SK-N-SH treated with all-trans-retinoic acid at 6 μM for 48 hours (cell line): ENCODE measurements at regions not wholly inside any gene's neighbourhood (a gene's known extent, or its start where the extent isn't known, plus 50 kb on each side); places are given as distances from the start of the nearest gene placed in this dataset.

Experiments used
- ATAC-seq: fragments of 200-7000 bp; cut with Tn5 transposase; 3 replicates; pipeline ENCODE4 v1.9.1; 2020; ENCODE audit warnings: mild to moderate bottlenecking, moderate library complexity
- ARNTL ChIP-seq: fragments of 450-650 bp; formaldehyde crosslinking; IDR thresholded peaks from 2 replicates; pipeline ENCODE4 v1.5.0; 2020; ENCODE audit warnings: low read depth, mild to moderate bottlenecking, moderate library complexity, borderline replicate concordance
- BACH2 ChIP-seq: fragments of 250-450 bp; sonication (Bioruptor Pico); IDR thresholded peaks from 2 replicates; pipeline ENCODE4 v1.9.0; 2021; ENCODE audit warnings: mild to moderate bottlenecking, borderline replicate concordance
- CREB5 ChIP-seq: fragments of 250-450 bp; sonication (Bioruptor Pico); IDR thresholded peaks from 2 replicates; pipeline ENCODE4 v1.5.1; 2020; ENCODE audit warnings: low read depth, mild to moderate bottlenecking, moderate library complexity
- CSDC2 ChIP-seq: fragments of 250-450 bp; sonication (Bioruptor Pico); IDR thresholded peaks from 2 replicates; pipeline ENCODE4 v1.5.0; 2020; ENCODE audit warnings: mild to moderate bottlenecking, moderate library complexity
- ESRRG ChIP-seq: fragments of 250-450 bp; sonication (Bioruptor Pico); IDR thresholded peaks from 2 replicates; pipeline ENCODE4 v1.6.1; 2021; ENCODE audit warnings: mild to moderate bottlenecking
- GLIS3 ChIP-seq: fragments of 250-450 bp; sonication (Bioruptor Pico); IDR thresholded peaks from 2 replicates; pipeline ENCODE4 v1.5.0; 2020; ENCODE audit warnings: mild to moderate bottlenecking, moderate library complexity
- ISL1 ChIP-seq: fragments of 250-450 bp; sonication (Bioruptor Pico); IDR thresholded peaks from 2 replicates; pipeline ENCODE4 v2.1.2; 2022; ENCODE audit warnings: mild to moderate bottlenecking, moderate library complexity
- OSR1 ChIP-seq: fragments of 250-450 bp; sonication (Bioruptor Pico); IDR thresholded peaks from 2 replicates; pipeline ENCODE4 v1.8.0; 2022; ENCODE audit warnings: moderate library complexity, mild to moderate bottlenecking, inconsistent platforms
- PATZ1 ChIP-seq: fragments of 250-450 bp; sonication (Bioruptor Pico); IDR thresholded peaks from 2 replicates; pipeline ENCODE4 v1.8.0; 2020; ENCODE audit warnings: mild to moderate bottlenecking, moderate library complexity, borderline replicate concordance
- PPARA ChIP-seq: fragments of 250-450 bp; sonication (Bioruptor Pico); IDR thresholded peaks from 2 replicates; pipeline ENCODE4 v1.5.0; 2020; ENCODE audit warnings: mild to moderate bottlenecking, borderline replicate concordance
- RARB ChIP-seq: fragments of 250-450 bp; sonication (Bioruptor Pico); IDR thresholded peaks from 2 replicates; pipeline ENCODE4 v1.8.0; 2021; ENCODE audit warnings: mild to moderate bottlenecking, moderate library complexity
- SNAI2 ChIP-seq: fragments of 250-450 bp; sonication (Bioruptor Pico); IDR thresholded peaks from 2 replicates; pipeline ENCODE4 v1.5.0; 2020; ENCODE audit warnings: mild to moderate bottlenecking, moderate library complexity
- TCF4 ChIP-seq: fragments of 250-450 bp; sonication (Bioruptor Pico); IDR thresholded peaks from 2 replicates; pipeline ENCODE4 v1.8.0; 2021; ENCODE audit warnings: mild to moderate bottlenecking, moderate library complexity, borderline replicate concordance
- TOX ChIP-seq: fragments of 250-450 bp; sonication (Bioruptor Pico); IDR thresholded peaks from 2 replicates; pipeline ENCODE4 v1.8.0; 2021; ENCODE audit warnings: mild to moderate bottlenecking, moderate library complexity, borderline replicate concordance
- TSHZ2 ChIP-seq: fragments of 250-450 bp; sonication (Bioruptor Pico); IDR thresholded peaks from 2 replicates; pipeline ENCODE4 v1.5.0; 2020; ENCODE audit warnings: mild to moderate bottlenecking, moderate library complexity
- ZC3H10 ChIP-seq: fragments of 250-450 bp; sonication (Bioruptor Pico); IDR thresholded peaks from 2 replicates; pipeline ENCODE4 v1.5.1; 2021; ENCODE audit warnings: mild to moderate bottlenecking, moderate library complexity
- ZFP3 ChIP-seq: fragments of 250-450 bp; sonication (Bioruptor Pico); IDR thresholded peaks from 2 replicates; pipeline ENCODE4 v1.5.0; 2020; ENCODE audit warnings: mild to moderate bottlenecking, moderate library complexity
- ZFP30 ChIP-seq: fragments of 450-650 bp; formaldehyde crosslinking; IDR thresholded peaks from 2 replicates; pipeline ENCODE4 v1.5.0; 2022; ENCODE audit warnings: mild to moderate bottlenecking, moderate library complexity
- ZNF565 ChIP-seq: fragments of 450-650 bp; formaldehyde crosslinking; conservative IDR thresholded peaks from 2 replicates; pipeline ENCODE4 v1.5.0; 2020; ENCODE audit warnings: low read depth, mild to moderate bottlenecking, moderate library complexity
- ZNF70 ChIP-seq: fragments of 450-650 bp; formaldehyde crosslinking; IDR thresholded peaks from 2 replicates; pipeline ENCODE4 v1.5.0; 2020; ENCODE audit warnings: mild to moderate bottlenecking, moderate library complexity
- ZNF8 ChIP-seq: fragments of 450-650 bp; formaldehyde crosslinking; IDR thresholded peaks from 2 replicates; pipeline ENCODE4 v1.5.0; 2020; ENCODE audit warnings: mild to moderate bottlenecking, moderate library complexity
- TF ChIP-seq, protein P1 (sequence below): fragments of 250-450 bp; sonication (Bioruptor Pico); IDR thresholded peaks from 2 replicates; pipeline ENCODE4 v1.8.0; 2021; ENCODE audit warnings: low read depth, mild to moderate bottlenecking, moderate library complexity, borderline replicate concordance
- TF ChIP-seq, protein P2 (sequence below): fragments of 250-450 bp; sonication (Bioruptor Pico); IDR thresholded peaks from 2 replicates; pipeline ENCODE4 v1.5.1; 2021; ENCODE audit warnings: mild to moderate bottlenecking, moderate library complexity

DNA sequence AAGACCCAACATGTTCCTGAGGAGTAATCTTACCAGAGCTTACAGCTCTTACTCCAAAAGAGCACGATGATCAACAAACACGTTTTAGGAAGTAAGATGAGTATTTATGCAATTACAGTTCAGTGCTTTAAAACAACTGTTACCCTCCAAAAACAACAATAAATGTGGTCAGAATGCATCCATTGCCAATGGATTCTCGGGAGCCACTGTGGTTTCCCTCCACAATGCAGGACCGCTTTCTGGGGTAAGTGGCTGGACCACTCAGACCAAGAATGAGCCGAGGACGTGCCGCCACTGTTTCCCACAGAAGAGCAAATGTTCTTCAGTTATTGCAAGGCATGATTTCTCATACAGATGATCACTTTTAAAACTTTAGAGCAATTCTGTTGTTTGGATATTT lies 232.3 kb upstream of the MKLN1 start:
- no peak for ATAC-seq
- no peak for TF ChIP-seq ZNF8
- no peak for TF ChIP-seq PATZ1
- no peak for TF ChIP-seq PPARA (CRISPR knock-in tag)
- no peak for TF ChIP-seq TSHZ2 (CRISPR knock-in tag)
- no peak for TF ChIP-seq CREB5 (CRISPR knock-in tag)
- TF ChIP-seq ARNTL (CRISPR knock-in tag), result no peak
- no peak for TF ChIP-seq ZNF565 (CRISPR knock-in tag)
- no peak for TF ChIP-seq SNAI2 (CRISPR knock-in tag)
- TF ChIP-seq BACH2 (CRISPR knock-in tag), result no peak
- no peak for TF ChIP-seq ZNF70
- TF ChIP-seq RARB, result no peak
- no peak for TF ChIP-seq ESRRG (CRISPR knock-in tag)
- no peak for TF ChIP-seq TOX (CRISPR knock-in tag)
- TF ChIP-seq, protein P1, sequence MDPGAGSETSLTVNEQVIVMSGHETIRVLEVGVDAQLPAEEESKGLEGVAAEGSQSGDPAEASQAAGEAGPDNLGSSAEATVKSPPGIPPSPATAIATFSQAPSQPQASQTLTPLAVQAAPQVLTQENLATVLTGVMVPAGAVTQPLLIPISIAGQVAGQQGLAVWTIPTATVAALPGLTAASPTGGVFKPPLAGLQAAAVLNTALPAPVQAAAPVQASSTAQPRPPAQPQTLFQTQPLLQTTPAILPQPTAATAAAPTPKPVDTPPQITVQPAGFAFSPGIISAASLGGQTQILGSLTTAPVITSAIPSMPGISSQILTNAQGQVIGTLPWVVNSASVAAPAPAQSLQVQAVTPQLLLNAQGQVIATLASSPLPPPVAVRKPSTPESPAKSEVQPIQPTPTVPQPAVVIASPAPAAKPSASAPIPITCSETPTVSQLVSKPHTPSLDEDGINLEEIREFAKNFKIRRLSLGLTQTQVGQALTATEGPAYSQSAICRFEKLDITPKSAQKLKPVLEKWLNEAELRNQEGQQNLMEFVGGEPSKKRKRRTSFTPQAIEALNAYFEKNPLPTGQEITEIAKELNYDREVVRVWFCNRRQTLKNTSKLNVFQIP (CRISPR knock-in tag), result no peak
- no peak for TF ChIP-seq ISL1 (CRISPR knock-in tag)
- TF ChIP-seq ZC3H10, result no peak
- no peak for TF ChIP-seq ZFP30 (CRISPR knock-in tag)
- TF ChIP-seq, protein P2, sequence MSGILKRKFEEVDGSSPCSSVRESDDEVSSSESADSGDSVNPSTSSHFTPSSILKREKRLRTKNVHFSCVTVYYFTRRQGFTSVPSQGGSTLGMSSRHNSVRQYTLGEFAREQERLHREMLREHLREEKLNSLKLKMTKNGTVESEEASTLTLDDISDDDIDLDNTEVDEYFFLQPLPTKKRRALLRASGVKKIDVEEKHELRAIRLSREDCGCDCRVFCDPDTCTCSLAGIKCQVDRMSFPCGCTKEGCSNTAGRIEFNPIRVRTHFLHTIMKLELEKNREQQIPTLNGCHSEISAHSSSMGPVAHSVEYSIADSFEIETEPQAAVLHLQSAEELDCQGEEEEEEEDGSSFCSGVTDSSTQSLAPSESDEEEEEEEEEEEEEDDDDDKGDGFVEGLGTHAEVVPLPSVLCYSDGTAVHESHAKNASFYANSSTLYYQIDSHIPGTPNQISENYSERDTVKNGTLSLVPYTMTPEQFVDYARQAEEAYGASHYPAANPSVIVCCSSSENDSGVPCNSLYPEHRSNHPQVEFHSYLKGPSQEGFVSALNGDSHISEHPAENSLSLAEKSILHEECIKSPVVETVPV, result no peak
- TF ChIP-seq OSR1, result no peak

- ATAC-seq, result no peak
- no peak for TF ChIP-seq GLIS3 (CRISPR knock-in tag)
- TF ChIP-seq ESRRG (CRISPR knock-in tag), result no peak
- TF ChIP-seq, all 23 proteins: peak for 0
Observed at GRCh38 chr7:131096267-131096927, 231.3 kb upstream of the MKLN1 start.

- ATAC-seq, result no peak
- TF ChIP-seq ZFP3 (CRISPR knock-in tag) (no peak), CREB5 (CRISPR knock-in tag) (no peak), PPARA (CRISPR knock-in tag) (no peak), SNAI2 (CRISPR knock-in tag) (no peak), TCF4 (CRISPR knock-in tag) (no peak), CSDC2 (CRISPR knock-in tag) (no peak), BACH2 (CRISPR knock-in tag) (no peak), ISL1 (CRISPR knock-in tag) (no peak), OSR1 (no peak), ESRRG (CRISPR knock-in tag) (no peak)
- TF ChIP-seq, protein P2, result no peak
- TF ChIP-seq, protein P1 (CRISPR knock-in tag), result no peak
Observed at GRCh38 chr7:131097662-131098376, 229.9 kb upstream of the MKLN1 start.
